Fibroblast of mammary gland (primary cell): ENCODE measurements at regions not wholly inside any gene's neighbourhood (a gene's known extent, or its start where the extent isn't known, plus 50 kb on each side); places are given as distances from the start of the nearest gene placed in this dataset.

Experiments used
- DNase-seq: peaks from one replicate; pipeline ENCODE4 v3.0.0-alpha.2; 2010; ENCODE audit warnings: low read depth
- H3K4me3 ChIP-seq: 2 replicates; pipeline ENCODE4 v1.5.1; 2011; ENCODE audit warnings: low read depth, mild to moderate bottlenecking, low read length, moderate library complexity; ENCODE audit not compliant: control insufficient read depth
- CTCF ChIP-seq: conservative IDR thresholded peaks from 2 replicates; pipeline ENCODE4 v1.5.1; 2011; ENCODE audit warnings: low read depth, low read length, inconsistent platforms; ENCODE audit not compliant: control insufficient read depth, insufficient read depth

GRCh38 chr6:167538746-167539145 is 213.9 kb downstream of the TTLL2 start:
- TF ChIP-seq CTCF = no peak
- H3K4me3 ChIP-seq = no peak overlapping the region
- no peak for DNase-seq

GRCh38 chr6:167540796-167541195 is 215.9 kb downstream of the TTLL2 start:
- no peak overlapping the region for H3K4me3 ChIP-seq
- DNase-seq = no peak
- TF ChIP-seq CTCF = no peak

- H3K4me3 ChIP-seq = no peak overlapping the region
- DNase-seq = no peak
- TF ChIP-seq CTCF = no peak
Measured at GRCh38 chr6:167541544-167541943, 216.7 kb downstream of the TTLL2 start.

- DNase-seq = peak; percentile 45
- no peak for TF ChIP-seq CTCF
- H3K4me3 ChIP-seq = no peak overlapping the region
Measured at GRCh38 chr6:167543602-167544497, 219.0 kb downstream of the TTLL2 start.

- no peak for TF ChIP-seq CTCF
- no peak overlapping the region for H3K4me3 ChIP-seq
- no peak for DNase-seq
Measured at GRCh38 chr6:167546611-167547327, 221.9 kb downstream of the TTLL2 start.

- no peak for DNase-seq
- no peak overlapping the region for H3K4me3 ChIP-seq
- no peak for TF ChIP-seq CTCF
Measured at GRCh38 chr6:167547328-167547692, 222.4 kb downstream of the TTLL2 start.
